Stomach (tissue), 8 donors: ENCODE measurements at regions not wholly inside any gene's neighbourhood (a gene's known extent, or its start where the extent isn't known, plus 50 kb on each side); places are given as distances from the start of the nearest gene placed in this dataset.

Experiments used
- DNase-seq, 2 donors: peaks; one replicate each; pipeline versions ENCODE4 v3.0.0 to v3.0.0-alpha.2; 2013 to 2019
- H3K27ac ChIP-seq, 5 donors: fragments of 200-600 bp in 4 of 5; sonication (generic) in 4 of 5; one replicate each; pipeline ENCODE4 v1.5.1; 2013 to 2019; ENCODE audit warnings: mild to moderate bottlenecking in 1 of 5, moderate library complexity in 1 of 5
- H3K27me3 ChIP-seq, 3 donors: fragments of 200-600 bp; sonication (generic); one replicate each; pipeline ENCODE4 v1.5.1; 2017 to 2019; ENCODE audit warnings: mixed run types in 1 of 3
- H3K36me3 ChIP-seq, 4 donors: fragments of 200-600 bp; sonication (generic); 1 replicate in 3 of 4; 2 replicates in 1 of 4; pipeline ENCODE4 v1.5.1; 2016 to 2019
- H3K4me1 ChIP-seq, 4 donors: fragments of 200-600 bp; sonication (generic); one replicate each; pipeline ENCODE4 v1.5.1; 2016 to 2019
- H3K4me3 ChIP-seq, 4 donors: fragments of 200-600 bp; sonication (generic) in 3 of 4; one replicate each; pipeline ENCODE4 v1.5.1; 2016 to 2019; ENCODE audit warnings: mild to moderate bottlenecking in 1 of 4
- H3K9me3 ChIP-seq, 4 donors: fragments of 200-600 bp; sonication (generic); one replicate each; pipeline ENCODE4 v1.5.1; 2016 to 2019
- CTCF ChIP-seq, 7 experiments: fragments of 450-650 bp in 4 of 7; fragments of 200-600 bp in 3 of 7; sonication (generic) in 3 of 7; IDR thresholded peaks; one replicate each; pipeline ENCODE4 v1.5.1; 2016 to 2019; ENCODE audit warnings: antibody characterized with exemption in 7 of 7, control low read depth in 2 of 7, mild to moderate bottlenecking in 1 of 7
- EP300 ChIP-seq: sonication (generic); formaldehyde crosslinking; IDR thresholded peaks from one replicate; pipeline ENCODE4 v1.6.1; 2017; ENCODE audit warnings: antibody characterized with exemption
- POLR2A ChIP-seq, 4 donors: fragments of 450-650 bp; IDR thresholded peaks; one replicate each; pipeline ENCODE4 v1.6.1; 2016; ENCODE audit warnings: antibody characterized with exemption in 4 of 4, control low read depth in 2 of 4, mild to moderate bottlenecking in 1 of 4, moderate library complexity in 1 of 4
- POLR2AphosphoS5 ChIP-seq, 3 donors: sonication (generic); formaldehyde crosslinking; IDR thresholded peaks; one replicate each; pipeline ENCODE4 v1.6.1; 2016; ENCODE audit warnings: antibody characterized with exemption in 3 of 3
- WGBS, 5 donors: extraction: QIAGEN DNeasy Blood & Tissue Kit in 3 of 5; methylation state at CpG; one replicate each; pipeline versions ENCODE4 v1.1.5 to v1.1.7; 2013 to 2018; 5-methylcytosine and 5-hydroxymethylcytosine counted together
- intact Hi-C: fragments of 100-400 bp; cut with DNase I; formaldehyde crosslinking; loops from one replicate; pipeline ENCODE4 v1.15.1; 2023; ENCODE audit warnings: low total_unique reads
- donor health status: healthy with polysubstance abuse.
- donor health status: Bipolar disorder and iron deficiency.
- donor health status: healthy.

- no peak for TF ChIP-seq EP300
- no peak for TF ChIP-seq POLR2AphosphoS5 (IDR thresholded peaks at IDR 0.05)
- no peak for TF ChIP-seq POLR2A (IDR thresholded peaks at IDR 0.05)
- no peak for TF ChIP-seq CTCF (IDR thresholded peaks at IDR 0.05)
- Histone ChIP-seq H3K27me3 (no peaks in the 10 kb centered on the region), H3K4me1 (no peaks in the 10 kb centered on the region), H3K9me3 (no peaks in the 10 kb centered on the region), H3K27ac (no peak overlapping the region), H3K4me3 (no peak overlapping the region), H3K36me3 (no peaks in the 10 kb centered on the region)
- WGBS, 5 donors, result 88 to 100% (median 100%) methylated on average over 1 of the region's 1 CpG
- intact Hi-C loops, result no loop called here
- no peak for DNase-seq
Measured at GRCh38 chr2:18934886-18935285, 345.5 kb upstream of the NT5C1B start.

GRCh38 chr2:18932853-18933252 lies 343.5 kb upstream of the NT5C1B start:
- WGBS, 5 donors, result 78 to 84% (median 81%) methylated on average over 4 of the region's 4 CpGs

GRCh38 chr2:18930971-18931370 lies 341.6 kb upstream of the NT5C1B start:
- Histone ChIP-seq H3K36me3 (no peaks in the 10 kb centered on the region), H3K4me3 (no peak overlapping the region), H3K4me1 (peaks cover 0 to 13% (median 3%) of the 10 kb centered on the region in 4 donors), H3K27ac (no peak overlapping the region), H3K9me3 (no peaks in the 10 kb centered on the region), H3K27me3 (no peaks in the 10 kb centered on the region)
- intact Hi-C loops, result no loop called here
- 80 to 90% (median 87%) methylated on average over 6 of the region's 6 CpGs for WGBS, 5 donors
- peak in 1 of 2 donors; percentile 38 for DNase-seq
- TF ChIP-seq CTCF (IDR thresholded peaks at IDR 0.05) (no peak), POLR2AphosphoS5 (IDR thresholded peaks at IDR 0.05) (no peak)

More at GRCh38 chr2:18932853-18933252, 343.5 kb upstream of the NT5C1B start:
- Histone ChIP-seq H3K9me3 (no peaks in the 10 kb centered on the region), H3K36me3 (no peaks in the 10 kb centered on the region), H3K27ac (no peak overlapping the region), H3K4me1 (peaks cover 0 to 6% (median under 1%) of the 10 kb centered on the region in 4 donors), H3K27me3 (no peaks in the 10 kb centered on the region), H3K4me3 (no peak overlapping the region)
- TF ChIP-seq EP300 (no peak), CTCF (IDR thresholded peaks at IDR 0.05) (no peak), POLR2AphosphoS5 (IDR thresholded peaks at IDR 0.05) (no peak), POLR2A (IDR thresholded peaks at IDR 0.05) (no peak)
- intact Hi-C loops, result no loop called here
- DNase-seq, result peak in 1 of 2 donors; percentile 9

- 65 to 74% (median 68%) methylated on average over 3 of the region's 3 CpGs for WGBS, 5 donors
- peak in 1 of 2 donors; percentile 38 for DNase-seq
- TF ChIP-seq CTCF (IDR thresholded peaks at IDR 0.05), result no peak
- peak in 1 of 3 donors; percentile 19 for TF ChIP-seq POLR2AphosphoS5 (IDR thresholded peaks at IDR 0.05)
- TF ChIP-seq EP300, result no peak
- TF ChIP-seq POLR2A (IDR thresholded peaks at IDR 0.05), result no peak
- H3K27ac ChIP-seq, result peak overlapping the region in 1 of 5 donors; percentile 20
- H3K4me1 ChIP-seq, result peaks cover 0 to 24% (median 9%) of the 10 kb centered on the region in 4 donors
- intact Hi-C loops, result no loop called here
- H3K27me3 ChIP-seq, result no peaks in the 10 kb centered on the region
- no peaks in the 10 kb centered on the region for H3K36me3 ChIP-seq
- H3K9me3 ChIP-seq, result no peaks in the 10 kb centered on the region
- H3K4me3 ChIP-seq, result no peak overlapping the region
Measured at GRCh38 chr2:18927525-18928232, 338.3 kb upstream of the NT5C1B start.
